HEK293 (cell line): ENCODE measurements at regions not wholly inside any gene's neighbourhood (a gene's known extent, or its start where the extent isn't known, plus 50 kb on each side); places are given as distances from the start of the nearest gene placed in this dataset.

Experiments used
- CTCF ChIA-PET: fragments of 350-600 bp; formaldehyde crosslinking; extraction: SDS; loops from one replicate; lab custom pipeline; 2021; ENCODE audit warnings: antibody characterized with exemption; lab: Yijun Ruan, JAX
- POLR2A ChIA-PET: fragments of 300-600 bp; formaldehyde crosslinking; extraction: SDS; loops from one replicate; lab custom pipeline; 2020; ENCODE audit warnings: antibody characterized with exemption, inconsistent platforms; lab: Yijun Ruan, JAX
- H3K27ac ChIP-seq: fragments of 200-500 bp; sonication (Bioruptor generic); 2 replicates; pipeline ENCODE4 v1.5.1; 2014; ENCODE audit warnings: low read depth, low read length, control low read depth, inconsistent platforms; ENCODE audit errors: extremely low read depth
- H3K36me3 ChIP-seq, 2 experiments: fragments of 200-500 bp in 1 of 2; sonication (Bioruptor generic) in 1 of 2; 1 replicate in 1 of 2; 2 replicates in 1 of 2; pipeline ENCODE4 v1.5.1; 2014 to 2017; ENCODE audit warnings: inconsistent platforms in 2 of 2, low read length in 2 of 2; ENCODE audit not compliant: control insufficient read depth in 2 of 2, insufficient read depth in 1 of 2
- H3K4me1 ChIP-seq: fragments of 200-500 bp; sonication (Bioruptor generic); 2 replicates; pipeline ENCODE4 v1.5.1; 2014; ENCODE audit warnings: mild to moderate bottlenecking, low read length, inconsistent platforms; ENCODE audit not compliant: control insufficient read depth, insufficient read depth
- H3K4me3 ChIP-seq: 2 replicates; pipeline ENCODE4 v1.5.1; 2011; ENCODE audit warnings: low read depth, mild to moderate bottlenecking, control low read depth, low read length, moderate library complexity
- H3K9me3 ChIP-seq: fragments of 200-500 bp; sonication (Bioruptor generic); 2 replicates; pipeline ENCODE4 v1.5.1; 2014; ENCODE audit warnings: low read depth, low read length, inconsistent platforms; ENCODE audit not compliant: control insufficient read depth, insufficient read depth
- CTCF ChIP-seq: fragments of 450-650 bp; formaldehyde crosslinking; IDR thresholded peaks from 2 replicates; pipeline ENCODE4 v1.5.1; 2016; ENCODE audit warnings: missing biosample characterization, missing genetic modification characterization
- HIC1 ChIP-seq: fragments of 450-650 bp; formaldehyde crosslinking; IDR thresholded peaks from 2 replicates; pipeline ENCODE4 v1.5.1; 2016; ENCODE audit warnings: missing biosample characterization, missing genetic modification characterization
- PBX3 ChIP-seq: sonication (generic); formaldehyde crosslinking; IDR thresholded peaks from 2 replicates; pipeline ENCODE4 v1.8.1; 2022; ENCODE audit warnings: mild to moderate bottlenecking, moderate library complexity, missing genetic modification reagents
- RBAK ChIP-seq: fragments of 450-650 bp; formaldehyde crosslinking; IDR thresholded peaks from 2 replicates; pipeline ENCODE4 v1.5.1; 2016; ENCODE audit warnings: missing biosample characterization, missing genetic modification characterization
- SCRT1 ChIP-seq: fragments of 450-650 bp; formaldehyde crosslinking; IDR thresholded peaks from 2 replicates; pipeline ENCODE4 v1.5.1; 2016; ENCODE audit warnings: missing biosample characterization, missing genetic modification characterization, borderline replicate concordance
- SCRT2 ChIP-seq: fragments of 450-650 bp; formaldehyde crosslinking; IDR thresholded peaks from 2 replicates; pipeline ENCODE4 v1.5.1; 2016; ENCODE audit warnings: missing biosample characterization, missing genetic modification characterization
- ZFHX2 ChIP-seq: fragments of 450-650 bp; formaldehyde crosslinking; conservative IDR thresholded peaks from 2 replicates; pipeline ENCODE4 v1.5.1; 2016; ENCODE audit warnings: missing biosample characterization, missing genetic modification characterization
- ZFP37 ChIP-seq: fragments of 450-650 bp; formaldehyde crosslinking; IDR thresholded peaks from 2 replicates; pipeline ENCODE4 v1.5.1; 2016; ENCODE audit warnings: missing biosample characterization, missing genetic modification characterization
- ZNF138 ChIP-seq: fragments of 450-650 bp; formaldehyde crosslinking; IDR thresholded peaks from 2 replicates; pipeline ENCODE4 v1.5.1; 2016; ENCODE audit warnings: missing biosample characterization, missing genetic modification characterization, borderline replicate concordance
- ZNF140 ChIP-seq: fragments of 450-650 bp; formaldehyde crosslinking; IDR thresholded peaks from 2 replicates; pipeline ENCODE4 v1.5.1; 2016; ENCODE audit warnings: missing biosample characterization, missing genetic modification characterization
- ZNF184 ChIP-seq: fragments of 450-650 bp; IDR thresholded peaks from 2 replicates; pipeline ENCODE4 v1.5.1; 2018; ENCODE audit warnings: missing biosample characterization, mild to moderate bottlenecking, missing genetic modification characterization
- ZNF26 ChIP-seq: fragments of 450-650 bp; formaldehyde crosslinking; IDR thresholded peaks from 2 replicates; pipeline ENCODE4 v1.5.1; 2016; ENCODE audit warnings: missing biosample characterization, missing genetic modification characterization
- ZNF266 ChIP-seq: fragments of 450-650 bp; formaldehyde crosslinking; IDR thresholded peaks from 2 replicates; pipeline ENCODE4 v1.5.1; 2016; ENCODE audit warnings: missing biosample characterization, missing genetic modification characterization, low read depth
- ZNF335 ChIP-seq: fragments of 450-650 bp; formaldehyde crosslinking; conservative IDR thresholded peaks from 2 replicates; pipeline ENCODE4 v1.5.1; 2016; ENCODE audit warnings: missing biosample characterization, missing genetic modification characterization
- ZNF354C ChIP-seq: fragments of 450-650 bp; formaldehyde crosslinking; IDR thresholded peaks from 2 replicates; pipeline ENCODE4 v1.5.1; 2016; ENCODE audit warnings: missing biosample characterization, missing genetic modification characterization, low read depth, borderline replicate concordance
- ZNF391 ChIP-seq: fragments of 450-650 bp; formaldehyde crosslinking; IDR thresholded peaks from 2 replicates; pipeline ENCODE4 v1.5.1; 2016; ENCODE audit warnings: low read depth, missing biosample characterization, missing genetic modification characterization, borderline replicate concordance
- ZNF544 ChIP-seq: fragments of 450-650 bp; formaldehyde crosslinking; IDR thresholded peaks from 2 replicates; pipeline ENCODE4 v1.5.0; 2017; ENCODE audit warnings: missing biosample characterization, missing genetic modification characterization
- ZNF596 ChIP-seq: fragments of 450-650 bp; IDR thresholded peaks from 2 replicates; pipeline ENCODE4 v1.5.0; 2018; ENCODE audit warnings: missing biosample characterization, mild to moderate bottlenecking, missing genetic modification characterization, moderate library complexity
- ZNF610 ChIP-seq: fragments of 450-650 bp; formaldehyde crosslinking; IDR thresholded peaks from 2 replicates; pipeline ENCODE4 v1.5.1; 2016; ENCODE audit warnings: missing biosample characterization, missing genetic modification characterization, borderline replicate concordance
- ZNF701 ChIP-seq: fragments of 450-650 bp; formaldehyde crosslinking; IDR thresholded peaks from 2 replicates; pipeline ENCODE4 v1.5.1; 2016; ENCODE audit warnings: missing biosample characterization, missing genetic modification characterization
- ZNF830 ChIP-seq: fragments of 450-650 bp; IDR thresholded peaks from 2 replicates; pipeline ENCODE4 v1.5.0; 2018; ENCODE audit warnings: missing biosample characterization, missing genetic modification characterization, low read depth, mild to moderate bottlenecking, moderate library complexity
- ZNF843 ChIP-seq: fragments of 450-650 bp; formaldehyde crosslinking; IDR thresholded peaks from 2 replicates; pipeline ENCODE4 v1.5.1; 2016; ENCODE audit warnings: missing biosample characterization, missing genetic modification characterization
- ZSCAN18 ChIP-seq: fragments of 450-650 bp; formaldehyde crosslinking; IDR thresholded peaks from 2 replicates; pipeline ENCODE4 v1.5.1; 2016; ENCODE audit warnings: missing biosample characterization, missing genetic modification characterization
- TF ChIP-seq, protein P1 (sequence below): fragments of 450-650 bp; formaldehyde crosslinking; IDR thresholded peaks from 2 replicates; pipeline ENCODE4 v1.5.1; 2016; ENCODE audit warnings: missing biosample characterization, missing genetic modification characterization
- TF ChIP-seq, protein P2 (sequence below): fragments of 450-650 bp; formaldehyde crosslinking; IDR thresholded peaks from 2 replicates; pipeline ENCODE4 v1.5.1; 2016; ENCODE audit warnings: missing biosample characterization, missing genetic modification characterization

DNA sequence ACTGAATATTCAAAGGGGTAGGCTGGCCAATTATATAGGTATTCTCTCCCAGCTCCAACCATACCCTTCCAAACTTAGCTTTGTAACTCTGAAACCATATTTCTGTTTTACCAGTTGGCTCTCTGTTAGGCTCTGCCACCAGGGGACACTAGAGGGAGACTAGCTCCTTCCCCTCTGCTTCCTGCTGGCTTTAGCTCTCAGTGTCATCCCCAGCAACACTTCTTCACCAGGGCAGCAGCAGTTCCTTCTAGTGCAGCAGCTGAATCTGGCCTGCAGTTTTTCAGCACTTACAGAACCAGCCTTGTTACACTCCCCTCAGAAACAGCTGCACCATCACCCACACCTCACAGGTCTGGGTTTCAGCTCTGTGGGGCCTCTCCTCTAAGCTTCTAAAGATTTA, 51.0 kb upstream of the DOCK9 start (continued):
- TF ChIP-seq SCRT2 (tag by site-specific recombination) = no peak
- TF ChIP-seq ZNF26 = no peak
- no peak for TF ChIP-seq ZFHX2
- TF ChIP-seq SCRT1 (tag by site-specific recombination) = no peak
- no peak for TF ChIP-seq ZSCAN18 (tag by site-specific recombination)
- no peak for TF ChIP-seq ZFP37 (tag by site-specific recombination)
- TF ChIP-seq RBAK (tag by site-specific recombination) = no peak
- TF ChIP-seq ZNF184 = no peak
- TF ChIP-seq ZNF391 (tag by site-specific recombination) = no peak
- no peak for TF ChIP-seq ZNF830 (tag by site-specific recombination)
- no peak for TF ChIP-seq ZNF266 (tag by site-specific recombination)
- TF ChIP-seq ZNF544 (tag by site-specific recombination) = no peak

- ChIA-PET POLR2A (no interaction called here), CTCF (interaction anchor here (0.6 to 0.9 kb wide), 2 partner anchors 19 to 100 kb away, joined by 3 read pairs; no protein-coding TSS in a partner anchor)
- no peak overlapping the region for H3K4me3 ChIP-seq
- no peak overlapping the region for H3K27ac ChIP-seq
- no peaks in the 10 kb centered on the region for H3K4me1 ChIP-seq
- no peaks in the 10 kb centered on the region for H3K9me3 ChIP-seq
- no peak for TF ChIP-seq ZNF843 (tag by site-specific recombination)
- peak; percentile 84; the same call in 1 of the 2 replicates for TF ChIP-seq ZNF140 (tag by site-specific recombination)
- no peaks in the 10 kb centered on the region for H3K36me3 ChIP-seq
These were observed 51.7 kb upstream of the DOCK9 start for GRCh38 chr13:99029576-99029975.

- H3K36me3 ChIP-seq = no peaks in the 10 kb centered on the region
- ChIA-PET CTCF (no interaction called here), POLR2A (no interaction called here)
- H3K4me3 ChIP-seq = no peak overlapping the region
- H3K9me3 ChIP-seq = no peaks in the 10 kb centered on the region
- no peak overlapping the region for H3K27ac ChIP-seq
- no peaks in the 10 kb centered on the region for H3K4me1 ChIP-seq
- TF ChIP-seq ZNF596 (no peak), ZNF610 (tag by site-specific recombination) (no peak), PBX3 (CRISPR knock-in tag) (no peak), ZNF354C (tag by site-specific recombination) (no peak), ZNF138 (tag by site-specific recombination) (no peak), HIC1 (tag by site-specific recombination) (no peak), ZNF701 (tag by site-specific recombination) (no peak), ZNF335 (no peak), CTCF (tag by site-specific recombination) (no peak)
- TF ChIP-seq, protein P1, sequence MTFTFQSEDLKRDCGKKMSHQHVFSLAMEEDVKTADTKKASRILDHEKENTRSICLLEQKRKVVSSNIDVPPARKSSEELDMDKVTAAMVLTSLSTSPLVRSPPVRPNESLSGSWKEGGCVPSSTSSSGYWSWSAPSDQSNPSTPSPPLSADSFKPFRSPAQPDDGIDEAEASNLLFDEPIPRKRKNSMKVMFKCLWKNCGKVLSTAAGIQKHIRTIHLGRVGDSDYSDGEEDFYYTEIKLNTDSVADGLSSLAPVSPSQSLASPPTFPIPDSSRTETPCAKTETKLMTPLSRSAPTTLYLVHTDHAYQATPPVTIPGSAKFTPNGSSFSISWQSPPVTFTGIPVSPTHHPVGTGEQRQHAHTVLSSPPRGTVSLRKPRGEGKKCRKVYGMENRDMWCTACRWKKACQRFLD (tag by site-specific recombination) = no peak
- TF ChIP-seq, protein P2, sequence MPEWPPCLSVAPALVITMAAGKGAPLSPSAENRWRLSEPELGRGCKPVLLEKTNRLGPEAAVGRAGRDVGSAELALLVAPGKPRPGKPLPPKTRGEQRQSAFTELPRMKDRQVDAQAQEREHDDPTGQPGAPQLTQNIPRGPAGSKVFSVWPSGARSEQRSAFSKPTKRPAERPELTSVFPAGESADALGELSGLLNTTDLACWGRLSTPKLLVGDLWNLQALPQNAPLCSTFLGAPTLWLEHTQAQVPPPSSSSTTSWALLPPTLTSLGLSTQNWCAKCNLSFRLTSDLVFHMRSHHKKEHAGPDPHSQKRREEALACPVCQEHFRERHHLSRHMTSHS (tag by site-specific recombination) = no peak
These were observed 52.5 kb upstream of the DOCK9 start for GRCh38 chr13:99030326-99030725.
